ENCODE measurements at regions not wholly inside any gene's neighbourhood (a gene's known extent, or its start where the extent isn't known, plus 50 kb on each side); places are given as distances from the start of the nearest gene placed in this dataset.

DNA sequence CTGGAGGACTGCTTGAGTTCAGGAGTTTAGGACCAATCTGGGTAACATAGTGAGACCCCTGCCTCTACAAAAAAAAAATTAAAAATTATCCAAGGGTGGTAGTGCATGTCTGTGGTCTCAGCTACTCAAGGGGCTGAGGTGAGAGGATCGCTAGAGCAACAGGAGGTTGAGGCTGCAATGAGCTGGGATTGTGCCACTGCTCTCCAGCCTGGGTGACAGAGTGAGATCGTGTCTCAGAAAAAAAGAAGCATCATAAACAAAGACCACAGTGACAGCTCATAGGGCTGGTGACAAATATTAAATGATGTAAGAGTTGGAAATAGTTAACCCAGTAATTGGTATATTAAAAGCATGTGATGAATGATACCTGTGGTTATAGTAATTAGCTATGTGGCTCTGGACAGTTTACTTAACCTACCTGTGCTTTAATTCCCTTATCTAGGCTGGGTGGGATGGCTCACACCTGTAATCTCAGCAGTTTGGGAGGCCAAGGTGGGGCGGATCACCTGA lies 68.0 kb downstream of the GSC start:
- no peak for TF ChIP-seq CTCF (IDR thresholded peaks at IDR 0.05; ENCODE audit: control insufficient read depth, insufficient read depth, low read depth, low read length, missing control alignments)
- no peak for DNase-seq (ENCODE audit: low read depth)
- no peak overlapping the region for H3K4me3 ChIP-seq (ENCODE audit: control insufficient read depth, low read depth, low read length)

- no peak for DNase-seq (ENCODE audit: low read depth)
- TF ChIP-seq CTCF (IDR thresholded peaks at IDR 0.05; ENCODE audit: control insufficient read depth, insufficient read depth, low read depth, low read length, missing control alignments): no peak
- no peak overlapping the region for H3K4me3 ChIP-seq (ENCODE audit: control insufficient read depth, low read depth, low read length)
Measured at GRCh38 chr14:94700336-94700735, 69.6 kb downstream of the GSC start.

- no peak for DNase-seq (ENCODE audit: low read depth)
- no peak for TF ChIP-seq CTCF (IDR thresholded peaks at IDR 0.05; ENCODE audit: control insufficient read depth, insufficient read depth, low read depth, low read length, missing control alignments)
- H3K4me3 ChIP-seq (ENCODE audit: control insufficient read depth, low read depth, low read length): no peak overlapping the region
Measured at GRCh38 chr14:94699831-94700230, 70.1 kb downstream of the GSC start.

GRCh38 chr14:94697773-94698556 lies 71.9 kb downstream of the GSC start:
- DNase-seq (ENCODE audit: low read depth): no peak
- no peak overlapping the region for H3K4me3 ChIP-seq (ENCODE audit: control insufficient read depth, low read depth, low read length)
- TF ChIP-seq CTCF (IDR thresholded peaks at IDR 0.05; ENCODE audit: control insufficient read depth, insufficient read depth, low read depth, low read length, missing control alignments): no peak

- no peak for DNase-seq (ENCODE audit: low read depth)
- TF ChIP-seq CTCF (IDR thresholded peaks at IDR 0.05; ENCODE audit: control insufficient read depth, insufficient read depth, low read depth, low read length, missing control alignments): no peak
- no peak overlapping the region for H3K4me3 ChIP-seq (ENCODE audit: control insufficient read depth, low read depth, low read length)
Measured at GRCh38 chr14:94696518-94696917, 73.4 kb downstream of the GSC start.

- H3K4me3 ChIP-seq (ENCODE audit: control insufficient read depth, low read depth, low read length): no peak overlapping the region
- DNase-seq (ENCODE audit: low read depth): no peak
- no peak for TF ChIP-seq CTCF (IDR thresholded peaks at IDR 0.05; ENCODE audit: control insufficient read depth, insufficient read depth, low read depth, low read length, missing control alignments)
Measured at GRCh38 chr14:94695231-94695630, 74.7 kb downstream of the GSC start.

Data from AG09309 (cell line).